Upper lobe of left lung (tissue), 4 donors: ENCODE measurements at regions not wholly inside any gene's neighbourhood (a gene's known extent, or its start where the extent isn't known, plus 50 kb on each side); places are given as distances from the start of the nearest gene placed in this dataset.

Experiments used
- CTCF ChIP-seq, 6 experiments: fragments of 450-650 bp in 4 of 6; fragments of 200-600 bp in 2 of 6; sonication (generic) in 2 of 6; IDR thresholded peaks; one replicate each; pipeline ENCODE4 v1.5.1; 2016 to 2019; ENCODE audit warnings: antibody characterized with exemption in 6 of 6
- POLR2A ChIP-seq, 4 donors: fragments of 450-650 bp; IDR thresholded peaks; one replicate each; pipeline ENCODE4 v1.5.1; 2016 to 2017; ENCODE audit warnings: antibody characterized with exemption in 4 of 4, mild to moderate bottlenecking in 2 of 4
- POLR2AphosphoS5 ChIP-seq, 2 donors: sonication (generic); formaldehyde crosslinking; IDR thresholded peaks; one replicate each; pipeline ENCODE4 v1.5.1; 2017; ENCODE audit warnings: antibody characterized with exemption in 2 of 2

DNA sequence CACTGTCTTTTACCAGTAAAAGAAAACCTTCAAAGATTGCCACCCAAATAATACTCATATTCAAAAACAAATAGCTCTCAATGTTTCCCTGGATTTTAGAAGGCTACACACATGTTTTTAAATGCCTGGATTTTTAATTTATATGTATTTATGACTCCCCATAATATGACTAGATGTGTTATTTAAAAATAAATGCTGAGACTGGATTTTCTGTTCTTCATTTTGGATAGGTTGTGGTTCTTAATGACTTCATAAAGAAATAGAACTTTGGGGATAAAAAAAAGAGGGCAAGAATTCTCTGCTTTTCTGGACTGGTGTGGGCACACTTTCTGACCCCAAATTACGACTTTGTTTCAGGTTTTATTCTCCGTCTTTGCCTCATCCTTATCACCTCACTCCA, 62.8 kb upstream of the LEKR1 start:
- TF ChIP-seq CTCF (IDR thresholded peaks at IDR 0.05) (no peak), POLR2A (IDR thresholded peaks at IDR 0.05) (no peak), POLR2AphosphoS5 (IDR thresholded peaks at IDR 0.05) (no peak)
